OCI-LY1 (cell line): ENCODE measurements at regions not wholly inside any gene's neighbourhood (a gene's known extent, or its start where the extent isn't known, plus 50 kb on each side); places are given as distances from the start of the nearest gene placed in this dataset.

Experiments
- EZH2 ChIP-seq: fragments of 200-600 bp; sonication (generic), shearing (Covaris generic); IDR thresholded peaks from 2 replicates; pipeline ENCODE4 v1.8.0; 2017; ENCODE audit warnings: borderline replicate concordance, mixed run types, mild to moderate bottlenecking, antibody characterized with exemption, low read length, moderate library complexity, mixed read lengths
- TF ChIP-seq, protein P1 (sequence below): fragments of 200-600 bp; sonication (generic), shearing (Covaris generic); IDR thresholded peaks from 2 replicates; pipeline ENCODE4 v1.5.1; 2017; ENCODE audit warnings: mild to moderate bottlenecking, antibody characterized with exemption, low read length, moderate library complexity, mixed read lengths

DNA sequence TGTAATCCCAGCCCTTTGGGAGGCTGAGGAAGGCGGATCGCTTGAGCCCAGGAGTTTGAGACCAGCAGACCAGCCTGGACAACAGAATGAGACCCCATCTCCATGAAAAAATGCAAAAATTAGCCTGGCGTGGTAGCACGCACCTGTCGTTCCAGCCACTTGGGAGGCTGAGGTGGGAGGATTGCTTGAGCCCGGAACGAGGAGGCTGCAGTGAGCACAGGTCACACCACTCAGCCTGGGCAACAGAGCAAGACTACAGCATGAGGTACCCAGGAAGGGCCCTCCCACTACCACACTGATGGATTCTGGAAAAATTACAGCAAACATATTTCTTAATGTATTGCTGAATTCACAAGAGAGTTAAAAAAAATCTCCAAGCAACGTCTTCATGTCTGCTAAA lies 56.3 kb upstream of the HPCAL1 start:
- TF ChIP-seq, protein P1, sequence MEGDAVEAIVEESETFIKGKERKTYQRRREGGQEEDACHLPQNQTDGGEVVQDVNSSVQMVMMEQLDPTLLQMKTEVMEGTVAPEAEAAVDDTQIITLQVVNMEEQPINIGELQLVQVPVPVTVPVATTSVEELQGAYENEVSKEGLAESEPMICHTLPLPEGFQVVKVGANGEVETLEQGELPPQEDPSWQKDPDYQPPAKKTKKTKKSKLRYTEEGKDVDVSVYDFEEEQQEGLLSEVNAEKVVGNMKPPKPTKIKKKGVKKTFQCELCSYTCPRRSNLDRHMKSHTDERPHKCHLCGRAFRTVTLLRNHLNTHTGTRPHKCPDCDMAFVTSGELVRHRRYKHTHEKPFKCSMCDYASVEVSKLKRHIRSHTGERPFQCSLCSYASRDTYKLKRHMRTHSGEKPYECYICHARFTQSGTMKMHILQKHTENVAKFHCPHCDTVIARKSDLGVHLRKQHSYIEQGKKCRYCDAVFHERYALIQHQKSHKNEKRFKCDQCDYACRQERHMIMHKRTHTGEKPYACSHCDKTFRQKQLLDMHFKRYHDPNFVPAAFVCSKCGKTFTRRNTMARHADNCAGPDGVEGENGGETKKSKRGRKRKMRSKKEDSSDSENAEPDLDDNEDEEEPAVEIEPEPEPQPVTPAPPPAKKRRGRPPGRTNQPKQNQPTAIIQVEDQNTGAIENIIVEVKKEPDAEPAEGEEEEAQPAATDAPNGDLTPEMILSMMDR, result no peak
- TF ChIP-seq EZH2, result no peak
